ENCODE measurements at regions not wholly inside any gene's neighbourhood (a gene's known extent, or its start where the extent isn't known, plus 50 kb on each side); places are given as distances from the start of the nearest gene placed in this dataset.

DNA sequence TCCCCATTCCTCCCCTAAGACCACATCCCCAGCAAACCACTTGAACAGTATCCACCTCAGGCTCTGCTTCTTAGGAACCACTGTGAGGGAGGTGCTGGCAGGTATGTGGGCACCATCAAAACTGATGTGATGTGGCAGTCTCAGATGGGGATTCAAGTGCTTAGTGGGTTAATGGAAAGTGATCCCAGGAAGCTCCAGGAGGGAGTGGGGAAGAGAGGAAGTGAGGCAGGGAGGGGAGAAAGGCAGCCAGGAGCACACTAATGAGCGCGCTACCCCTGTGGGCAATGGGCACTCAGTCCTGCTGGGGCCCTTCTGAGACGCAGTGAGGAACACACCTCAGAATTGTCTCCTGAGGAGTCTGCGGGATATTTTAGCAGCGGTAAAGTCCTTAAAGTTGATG, 263.1 kb upstream of the MOCS1 start:
- TF ChIP-seq, protein P1, sequence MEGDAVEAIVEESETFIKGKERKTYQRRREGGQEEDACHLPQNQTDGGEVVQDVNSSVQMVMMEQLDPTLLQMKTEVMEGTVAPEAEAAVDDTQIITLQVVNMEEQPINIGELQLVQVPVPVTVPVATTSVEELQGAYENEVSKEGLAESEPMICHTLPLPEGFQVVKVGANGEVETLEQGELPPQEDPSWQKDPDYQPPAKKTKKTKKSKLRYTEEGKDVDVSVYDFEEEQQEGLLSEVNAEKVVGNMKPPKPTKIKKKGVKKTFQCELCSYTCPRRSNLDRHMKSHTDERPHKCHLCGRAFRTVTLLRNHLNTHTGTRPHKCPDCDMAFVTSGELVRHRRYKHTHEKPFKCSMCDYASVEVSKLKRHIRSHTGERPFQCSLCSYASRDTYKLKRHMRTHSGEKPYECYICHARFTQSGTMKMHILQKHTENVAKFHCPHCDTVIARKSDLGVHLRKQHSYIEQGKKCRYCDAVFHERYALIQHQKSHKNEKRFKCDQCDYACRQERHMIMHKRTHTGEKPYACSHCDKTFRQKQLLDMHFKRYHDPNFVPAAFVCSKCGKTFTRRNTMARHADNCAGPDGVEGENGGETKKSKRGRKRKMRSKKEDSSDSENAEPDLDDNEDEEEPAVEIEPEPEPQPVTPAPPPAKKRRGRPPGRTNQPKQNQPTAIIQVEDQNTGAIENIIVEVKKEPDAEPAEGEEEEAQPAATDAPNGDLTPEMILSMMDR (IDR thresholded peaks at IDR 0.05), result no peak
- no peak for TF ChIP-seq POLR2A (IDR thresholded peaks at IDR 0.05)
